ENCODE measurements at regions not wholly inside any gene's neighbourhood (a gene's known extent, or its start where the extent isn't known, plus 50 kb on each side); places are given as distances from the start of the nearest gene placed in this dataset.

DNA sequence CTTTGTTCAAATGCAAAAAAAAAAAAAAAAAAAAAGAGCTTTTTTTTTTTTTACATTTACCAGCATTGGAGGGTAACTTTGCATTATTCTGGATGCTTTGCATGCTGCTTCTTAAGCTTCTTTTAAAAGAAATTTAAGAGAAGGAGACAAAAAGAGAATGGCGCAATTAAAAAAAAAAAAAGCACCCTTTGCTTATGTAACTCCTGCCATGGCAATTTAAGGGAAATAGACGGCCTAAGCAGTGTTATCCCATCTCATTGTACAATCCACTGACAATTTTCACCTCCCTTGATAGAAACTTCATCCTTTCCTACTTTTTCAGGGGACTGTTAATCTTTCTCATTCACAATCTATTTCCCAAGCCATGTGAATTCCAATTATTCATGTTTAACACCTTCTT is 129.8 kb downstream of the KCTD12 start:
- Mint-ChIP-seq H3K27ac (no peak overlapping the region), H3K36me3 (no peaks in the 10 kb centered on the region), H3K4me3 (no peak overlapping the region), H3K9me3 (peaks cover 0 to 4% (median 0%) of the 10 kb centered on the region in 7 donors), H3K4me1 (no peaks in the 10 kb centered on the region), H3K27me3 (no peaks in the 10 kb centered on the region)
- ATAC-seq (ENCODE audit: low read depth in 2 of 2) (no peak), DNase-seq (no peak)

DNA sequence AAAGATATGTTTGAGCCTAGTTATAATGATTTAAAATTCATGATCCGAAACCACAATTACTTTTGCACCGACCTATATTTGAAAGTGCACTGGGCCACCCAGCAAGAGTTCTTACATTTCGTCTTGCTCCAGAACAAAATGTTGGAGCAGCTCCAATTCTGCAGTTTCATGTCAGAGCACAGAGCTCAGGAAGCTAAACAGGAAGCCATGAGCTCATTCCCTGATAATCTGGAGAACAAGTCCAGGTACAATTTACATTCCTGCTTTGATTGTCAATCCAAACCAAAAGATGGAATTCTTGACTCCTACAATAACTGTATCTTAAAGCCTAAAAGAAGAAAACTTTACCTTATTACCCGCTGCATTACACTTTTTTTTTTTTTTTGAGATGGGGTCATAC is 131.8 kb downstream of the KCTD12 start:
- Mint-ChIP-seq H3K27me3 (no peaks in the 10 kb centered on the region), H3K36me3 (no peaks in the 10 kb centered on the region), H3K9me3 (peaks cover 0 to 4% (median 0%) of the 10 kb centered on the region in 7 donors), H3K4me3 (no peak overlapping the region), H3K4me1 (no peaks in the 10 kb centered on the region), H3K27ac (no peak overlapping the region)
- DNase-seq (no peak), ATAC-seq (ENCODE audit: low read depth in 2 of 2) (no peak)

DNA sequence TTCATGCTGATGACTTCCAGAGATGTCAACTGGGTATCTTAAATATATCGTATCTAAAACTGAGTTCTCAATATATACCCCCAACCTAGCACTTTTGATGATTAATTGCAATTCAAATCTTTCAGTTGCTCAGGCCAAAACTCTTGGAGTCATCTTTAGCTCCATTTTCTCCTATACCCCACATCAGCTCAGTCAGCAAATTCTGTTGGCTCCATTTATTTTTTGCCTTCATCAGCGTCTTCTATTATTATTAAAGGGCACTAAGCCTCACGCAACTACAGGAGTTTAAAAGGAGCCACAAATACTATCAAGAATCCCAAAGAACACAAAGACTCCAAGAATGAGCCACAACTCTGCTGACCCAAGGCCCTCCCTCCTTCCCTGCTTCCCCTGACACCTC is 134.9 kb downstream of the KCTD12 start:
- no peaks in the 10 kb centered on the region for H3K4me1 Mint-ChIP-seq
- peaks cover 0 to 4% (median 0%) of the 10 kb centered on the region in 7 donors for H3K9me3 Mint-ChIP-seq
- no peak for DNase-seq
- H3K36me3 Mint-ChIP-seq, result no peaks in the 10 kb centered on the region
- H3K4me3 Mint-ChIP-seq, result no peak overlapping the region
- no peaks in the 10 kb centered on the region for H3K27me3 Mint-ChIP-seq
- no peak overlapping the region for H3K27ac Mint-ChIP-seq
- ATAC-seq (ENCODE audit: low read depth in 2 of 2), result no peak

DNA sequence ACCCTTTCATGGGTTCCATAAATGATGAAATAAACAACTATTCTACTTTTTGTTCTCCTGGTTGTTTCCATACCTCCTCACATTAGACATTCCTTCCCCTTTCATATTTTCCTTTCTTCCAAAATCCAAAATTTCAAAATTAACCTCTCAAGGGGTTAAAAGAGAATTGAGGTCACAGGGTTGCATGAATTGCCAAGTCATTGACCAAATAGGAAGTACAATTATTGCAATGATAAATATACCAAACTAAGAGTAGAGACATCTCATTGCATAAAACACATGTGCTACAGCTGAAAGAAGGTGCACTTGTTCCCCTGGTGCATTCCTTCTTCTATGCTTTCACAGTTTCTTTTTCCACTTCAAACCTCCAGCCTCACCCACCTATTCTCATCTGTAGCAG is 136.1 kb downstream of the KCTD12 start:
- peaks cover 3 to 9% (median 7%) of the 10 kb centered on the region in 3 donors for H3K4me1 Mint-ChIP-seq
- H3K27ac Mint-ChIP-seq, result no peak overlapping the region
- ATAC-seq (ENCODE audit: low read depth in 2 of 2), result no peak
- H3K27me3 Mint-ChIP-seq, result no peaks in the 10 kb centered on the region
- H3K4me3 Mint-ChIP-seq, result no peak overlapping the region
- H3K36me3 Mint-ChIP-seq, result no peaks in the 10 kb centered on the region
- peaks cover 0 to 4% (median 0%) of the 10 kb centered on the region in 7 donors for H3K9me3 Mint-ChIP-seq
- DNase-seq, result no peak

DNA sequence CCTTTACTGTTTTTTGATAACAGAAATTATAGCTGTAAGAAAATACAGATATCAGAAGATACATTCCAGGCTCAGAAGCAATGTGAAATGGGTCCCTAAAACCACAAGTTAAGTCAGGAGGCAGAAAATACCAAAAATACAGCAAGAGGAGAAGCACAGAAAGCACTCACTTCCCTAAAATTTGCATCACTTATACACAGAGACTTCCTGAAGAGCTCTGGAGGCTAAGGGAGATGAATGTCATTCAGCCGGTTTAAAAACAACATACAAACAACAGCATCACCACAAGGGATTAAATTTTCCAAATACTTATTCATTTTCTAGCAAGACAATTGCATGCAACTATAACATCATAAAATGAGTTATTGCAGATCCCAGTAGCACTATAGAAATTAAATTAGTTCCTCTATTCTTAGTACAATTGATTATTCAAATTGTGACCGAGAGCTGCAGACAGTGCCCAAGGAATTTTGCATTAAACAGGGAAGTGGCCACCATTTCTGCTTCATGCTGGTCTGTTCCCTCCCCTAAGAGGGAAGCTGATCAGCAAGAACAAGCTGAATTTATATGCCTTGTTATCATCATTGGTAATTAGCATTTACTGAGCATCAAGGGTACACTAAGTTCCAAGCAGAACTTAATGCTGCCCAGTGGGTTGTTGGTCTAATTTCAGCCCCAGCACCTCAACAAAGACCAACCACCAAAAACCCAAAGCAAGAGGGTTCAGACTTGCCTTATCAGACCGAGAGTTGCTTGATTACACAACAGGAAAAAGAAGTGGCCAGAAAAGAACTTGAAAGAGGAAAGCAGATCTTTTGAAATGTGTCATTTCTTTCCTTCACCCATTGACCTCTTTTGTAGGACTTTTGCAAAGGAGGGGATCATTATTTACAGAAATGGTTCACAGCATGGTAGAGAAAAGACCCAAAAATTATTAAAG is 140.7 kb downstream of the KCTD12 start:
- Mint-ChIP-seq H3K36me3 (no peaks in the 10 kb centered on the region), H3K27me3 (no peaks in the 10 kb centered on the region), H3K9me3 (peaks cover 0 to 18% (median 6%) of the 10 kb centered on the region in 7 donors), H3K27ac (no peak overlapping the region), H3K4me1 (peaks cover 10 to 16% (median 12%) of the 10 kb centered on the region in 3 donors), H3K4me3 (no peak overlapping the region)
- ATAC-seq (ENCODE audit: low read depth in 2 of 2) (peak; percentile 25 to 58), DNase-seq (no peak)

DNA sequence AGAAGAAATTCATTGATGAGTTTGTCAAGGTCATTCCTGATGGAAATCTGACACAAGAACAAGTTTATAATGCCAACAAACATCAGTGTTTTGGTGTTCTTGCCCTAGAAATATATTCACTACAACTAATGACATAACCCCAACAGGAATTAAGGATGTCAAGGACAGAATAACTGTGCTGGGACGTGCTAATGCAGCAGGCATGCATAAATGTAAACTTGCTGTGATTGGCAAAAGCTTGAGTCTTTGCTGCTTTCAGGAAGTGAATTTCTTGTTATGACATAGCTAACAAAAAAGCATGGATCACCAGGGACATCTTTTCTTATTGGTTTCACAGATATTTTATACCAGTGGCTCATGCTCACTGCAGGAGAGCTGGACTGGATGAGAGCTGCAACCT is 144.6 kb downstream of the KCTD12 start:
- H3K9me3 Mint-ChIP-seq, result peaks cover 0 to 18% (median 6%) of the 10 kb centered on the region in 7 donors
- H3K36me3 Mint-ChIP-seq, result no peaks in the 10 kb centered on the region
- H3K4me1 Mint-ChIP-seq, result peaks cover 10 to 16% (median 12%) of the 10 kb centered on the region in 3 donors
- DNase-seq (no peak), ATAC-seq (ENCODE audit: low read depth in 2 of 2) (no peak)
- H3K4me3 Mint-ChIP-seq, result no peak overlapping the region
- no peak overlapping the region for H3K27ac Mint-ChIP-seq
- no peaks in the 10 kb centered on the region for H3K27me3 Mint-ChIP-seq

DNA sequence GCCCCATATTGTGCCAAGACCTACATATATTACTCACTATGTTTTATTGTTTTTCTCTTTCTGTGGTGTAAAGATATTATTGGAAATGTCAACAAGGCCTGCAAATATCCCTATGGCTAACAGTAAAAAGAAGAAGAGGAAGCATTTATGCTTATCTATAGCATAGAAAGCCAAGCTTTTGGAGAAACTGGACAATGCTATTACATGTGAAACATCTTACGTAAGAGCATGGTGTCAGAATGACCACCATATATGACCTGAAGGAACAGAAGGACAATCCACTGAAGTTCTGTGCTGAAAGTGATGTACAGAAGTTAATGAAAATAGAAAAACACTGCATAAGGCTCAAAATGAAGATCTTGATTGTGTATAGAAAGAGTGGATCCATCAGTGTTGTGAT is 145.2 kb downstream of the KCTD12 start:
- peaks cover 10 to 18% (median 12%) of the 10 kb centered on the region in 3 donors for H3K4me1 Mint-ChIP-seq
- no peaks in the 10 kb centered on the region for H3K36me3 Mint-ChIP-seq
- no peak for ATAC-seq (ENCODE audit: low read depth in 2 of 2)
- no peaks in the 10 kb centered on the region for H3K27me3 Mint-ChIP-seq
- peaks cover 0 to 18% (median 6%) of the 10 kb centered on the region in 7 donors for H3K9me3 Mint-ChIP-seq
- no peak overlapping the region for H3K4me3 Mint-ChIP-seq
- no peak for DNase-seq
- no peak overlapping the region for H3K27ac Mint-ChIP-seq

DNA sequence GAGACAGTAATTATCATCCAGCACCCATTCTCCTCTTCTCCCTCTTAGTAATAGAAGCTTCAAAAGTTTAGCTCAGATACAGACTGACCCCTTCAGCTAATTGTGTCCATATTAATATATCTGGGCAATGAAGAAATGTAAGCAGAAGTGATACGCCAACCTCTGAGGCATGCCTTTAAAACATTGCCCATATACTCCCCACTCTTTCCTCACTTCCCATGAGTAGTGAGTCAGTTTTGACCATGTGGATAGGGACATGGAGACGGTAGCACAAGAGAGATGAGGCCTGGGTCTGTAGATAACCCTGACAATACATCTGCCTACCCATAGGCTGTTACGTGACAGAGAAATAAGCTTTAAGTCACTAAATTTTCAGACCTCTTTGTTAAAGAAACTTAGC is 147.6 kb downstream of the KCTD12 start:
- Mint-ChIP-seq H3K27me3 (no peaks in the 10 kb centered on the region), H3K4me3 (no peak overlapping the region), H3K36me3 (no peaks in the 10 kb centered on the region), H3K27ac (no peak overlapping the region), H3K4me1 (peaks cover 0 to 4% (median 0%) of the 10 kb centered on the region in 3 donors), H3K9me3 (peaks cover 0 to 18% (median 6%) of the 10 kb centered on the region in 7 donors)
- no peak for DNase-seq
- no peak for ATAC-seq (ENCODE audit: low read depth in 2 of 2)

DNA sequence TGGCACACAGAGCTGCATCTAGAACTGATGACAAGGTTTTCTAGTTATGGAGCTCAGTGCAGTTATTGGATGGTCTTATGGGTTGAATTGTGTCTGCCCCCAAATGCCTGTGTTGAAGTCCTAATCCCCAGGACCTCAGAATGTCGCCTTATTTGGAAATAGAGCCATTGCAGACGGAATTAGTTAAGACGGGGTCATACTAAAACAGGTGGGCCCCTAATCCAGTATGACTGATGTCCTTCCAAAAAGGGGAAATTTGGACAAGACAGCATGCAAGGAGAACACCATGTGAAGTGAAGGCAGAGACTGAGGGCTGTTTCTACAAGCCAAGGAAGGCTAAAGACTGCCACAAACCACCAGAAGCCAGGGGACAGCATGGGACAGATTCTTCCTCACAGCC is 148.7 kb downstream of the KCTD12 start:
- Mint-ChIP-seq H3K4me1 (peaks cover 0 to 4% (median 0%) of the 10 kb centered on the region in 3 donors), H3K36me3 (no peaks in the 10 kb centered on the region), H3K4me3 (no peak overlapping the region), H3K27ac (no peak overlapping the region), H3K27me3 (no peaks in the 10 kb centered on the region), H3K9me3 (peaks cover 0 to 18% (median 6%) of the 10 kb centered on the region in 7 donors)
- no peak for ATAC-seq (ENCODE audit: low read depth in 2 of 2)
- no peak for DNase-seq

DNA sequence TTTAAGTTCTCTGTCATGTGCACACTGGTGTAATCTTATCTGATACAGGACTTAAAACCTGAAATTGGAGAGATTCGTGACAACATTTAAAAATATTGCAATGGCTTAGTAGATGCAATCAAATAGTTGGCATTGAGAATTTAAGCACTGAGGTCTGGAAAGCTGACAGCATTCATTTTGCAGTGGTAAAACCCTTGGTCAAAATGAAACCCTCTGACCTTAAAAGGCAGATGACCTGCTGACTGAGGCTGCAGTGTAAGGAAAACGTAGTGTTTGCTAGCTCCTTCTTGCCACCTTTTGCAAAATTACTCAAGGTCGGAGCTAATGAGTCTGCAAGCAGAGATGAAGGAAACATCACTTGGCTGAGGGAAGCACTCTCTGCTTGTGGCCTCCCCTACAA is 150.6 kb downstream of the KCTD12 start:
- no peak overlapping the region for H3K4me3 Mint-ChIP-seq
- H3K9me3 Mint-ChIP-seq, result peaks cover 0 to 7% (median 0%) of the 10 kb centered on the region in 7 donors
- peaks cover 0 to 5% (median 0%) of the 10 kb centered on the region in 3 donors for H3K27me3 Mint-ChIP-seq
- ATAC-seq (ENCODE audit: low read depth in 2 of 2) (no peak), DNase-seq (no peak)
- H3K4me1 Mint-ChIP-seq, result peaks cover 0 to 4% (median 0%) of the 10 kb centered on the region in 3 donors
- no peak overlapping the region for H3K27ac Mint-ChIP-seq
- H3K36me3 Mint-ChIP-seq, result no peaks in the 10 kb centered on the region

DNA sequence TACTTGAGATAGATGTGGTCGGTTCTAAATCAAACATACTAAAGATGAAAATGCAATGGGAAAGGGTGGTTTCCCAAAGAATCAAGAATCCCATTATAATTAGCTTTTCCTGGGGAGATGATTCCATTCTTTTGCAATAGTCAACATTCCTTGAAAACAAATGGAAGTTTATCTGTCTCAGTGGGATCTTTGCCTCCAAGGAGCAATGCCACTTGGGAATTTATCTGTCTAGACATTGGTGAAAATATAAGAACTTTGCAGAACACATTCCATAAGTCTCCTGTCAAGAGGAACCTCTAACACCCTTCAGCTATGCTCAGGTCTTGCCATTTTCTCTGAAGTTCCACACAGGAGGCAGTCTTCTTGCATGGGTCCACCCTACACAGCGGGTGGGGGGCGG is 152.5 kb downstream of the KCTD12 start:
- peaks cover 0 to 5% (median 0%) of the 10 kb centered on the region in 3 donors for H3K27me3 Mint-ChIP-seq
- no peak overlapping the region for H3K27ac Mint-ChIP-seq
- ATAC-seq (ENCODE audit: low read depth in 2 of 2) (no peak), DNase-seq (no peak)
- H3K4me3 Mint-ChIP-seq, result no peak overlapping the region
- peaks cover 0 to 4% (median 0%) of the 10 kb centered on the region in 3 donors for H3K4me1 Mint-ChIP-seq
- no peaks in the 10 kb centered on the region for H3K36me3 Mint-ChIP-seq
- H3K9me3 Mint-ChIP-seq, result peaks cover 0 to 5% (median 2%) of the 10 kb centered on the region in 7 donors

DNA sequence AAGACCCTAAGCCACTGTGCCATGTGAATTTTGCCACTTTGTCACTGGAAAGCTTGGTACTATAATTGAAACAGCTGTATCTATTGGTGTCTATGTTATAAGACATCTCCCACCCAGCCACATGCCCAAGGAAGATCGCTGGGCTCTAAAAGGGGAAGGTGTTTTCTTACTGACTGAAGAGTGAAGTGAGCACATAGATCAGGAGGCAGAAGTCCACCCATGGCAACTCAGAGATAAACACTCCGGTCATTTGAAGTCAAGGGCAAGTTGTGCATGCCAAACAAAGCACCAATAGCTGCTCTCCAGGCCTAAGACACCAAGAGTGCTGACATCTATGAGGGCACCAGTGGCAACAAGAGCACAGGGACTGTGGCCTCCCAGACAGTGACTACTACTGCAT is 153.8 kb downstream of the KCTD12 start:
- no peak overlapping the region for H3K27ac Mint-ChIP-seq
- H3K9me3 Mint-ChIP-seq, result peaks cover 0 to 8% (median 3%) of the 10 kb centered on the region in 7 donors
- no peak overlapping the region for H3K4me3 Mint-ChIP-seq
- DNase-seq (no peak), ATAC-seq (ENCODE audit: low read depth in 2 of 2) (no peak)
- no peaks in the 10 kb centered on the region for H3K36me3 Mint-ChIP-seq
- H3K27me3 Mint-ChIP-seq, result peaks cover 0 to 5% (median 0%) of the 10 kb centered on the region in 3 donors
- H3K4me1 Mint-ChIP-seq, result peaks cover 0 to 4% (median 0%) of the 10 kb centered on the region in 3 donors

DNA sequence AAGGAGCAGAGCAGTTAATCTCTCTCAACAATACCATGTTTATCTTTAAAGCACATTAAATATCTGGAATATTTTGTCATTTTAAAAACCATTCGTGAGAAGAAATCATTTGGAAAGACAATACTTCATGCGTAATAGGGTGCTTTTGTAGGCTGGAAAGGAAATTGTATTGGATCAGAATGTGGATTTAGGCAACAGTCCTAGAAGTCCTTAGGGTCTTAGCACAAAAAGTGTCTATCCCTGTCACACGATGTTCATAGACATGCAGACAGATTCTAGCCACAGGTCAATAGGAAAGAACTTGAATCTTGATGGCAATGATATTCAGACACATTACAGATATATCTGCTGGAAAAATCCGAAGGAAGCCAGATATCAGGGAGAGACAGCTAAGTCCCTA is 156.0 kb downstream of the KCTD12 start:
- Mint-ChIP-seq H3K9me3 (peaks cover 0 to 13% (median 3%) of the 10 kb centered on the region in 7 donors), H3K36me3 (no peaks in the 10 kb centered on the region), H3K4me3 (no peak overlapping the region), H3K4me1 (no peaks in the 10 kb centered on the region), H3K27me3 (peaks cover 0 to 5% (median 0%) of the 10 kb centered on the region in 3 donors), H3K27ac (no peak overlapping the region)
- DNase-seq (no peak), ATAC-seq (ENCODE audit: low read depth in 2 of 2) (no peak)

DNA sequence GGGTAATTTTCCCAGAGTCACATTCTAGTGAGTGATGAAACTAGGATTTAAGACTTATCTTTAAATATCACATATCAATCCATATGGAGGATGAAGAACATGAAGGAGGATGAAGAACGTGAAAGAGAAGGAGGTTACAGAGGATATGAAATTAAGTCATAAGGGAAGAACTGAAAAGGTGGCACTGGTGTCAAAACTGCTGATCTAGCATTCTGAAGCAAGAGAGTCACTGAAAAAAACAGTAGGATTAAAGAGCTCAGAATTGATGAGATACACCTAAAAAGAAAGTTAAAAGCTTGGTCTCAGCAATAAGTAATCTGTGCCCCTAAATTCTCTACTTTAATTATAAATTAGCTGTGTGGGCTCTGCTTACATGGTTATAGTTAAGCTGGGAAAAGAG is 156.5 kb downstream of the KCTD12 start:
- no peak for ATAC-seq (ENCODE audit: low read depth in 2 of 2)
- no peaks in the 10 kb centered on the region for H3K36me3 Mint-ChIP-seq
- no peaks in the 10 kb centered on the region for H3K4me1 Mint-ChIP-seq

More for the DNA sequence above, 156.5 kb downstream of the KCTD12 start:
- H3K27ac Mint-ChIP-seq, result no peak overlapping the region
- H3K4me3 Mint-ChIP-seq, result no peak overlapping the region
- peaks cover 0 to 13% (median 3%) of the 10 kb centered on the region in 7 donors for H3K9me3 Mint-ChIP-seq
- no peak for DNase-seq
- peaks cover 0 to 5% (median 0%) of the 10 kb centered on the region in 3 donors for H3K27me3 Mint-ChIP-seq
